GM12874 (cell line): ENCODE measurements at regions not wholly inside any gene's neighbourhood (a gene's known extent, or its start where the extent isn't known, plus 50 kb on each side); places are given as distances from the start of the nearest gene placed in this dataset.

Experiments used
- CTCF ChIP-seq: IDR thresholded peaks from 2 replicates; pipeline ENCODE4 v1.5.1; 2011; ENCODE audit warnings: low read depth, mild to moderate bottlenecking, control low read depth, low read length, moderate library complexity; ENCODE audit not compliant: insufficient read depth

DNA sequence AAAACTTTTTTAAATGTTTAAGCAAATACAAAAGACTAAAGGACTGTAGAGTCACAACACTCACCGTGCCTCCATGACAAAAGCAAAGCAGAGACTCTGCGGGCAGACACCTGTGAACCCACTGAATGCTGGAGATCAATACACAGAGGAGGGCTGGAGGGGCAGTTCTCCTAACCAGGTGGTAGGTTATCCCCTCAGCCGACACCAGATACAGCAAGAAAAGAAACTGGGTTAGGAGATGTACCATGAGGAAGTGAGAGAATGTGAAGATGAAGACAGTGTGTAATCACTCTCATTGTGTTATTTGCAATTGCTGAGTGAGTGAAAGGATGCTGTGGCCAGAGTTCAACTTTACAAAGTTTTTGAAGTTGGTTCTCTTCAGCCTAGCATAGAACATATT is 480.3 kb downstream of the BCL11B start:
- TF ChIP-seq CTCF = no peak

DNA sequence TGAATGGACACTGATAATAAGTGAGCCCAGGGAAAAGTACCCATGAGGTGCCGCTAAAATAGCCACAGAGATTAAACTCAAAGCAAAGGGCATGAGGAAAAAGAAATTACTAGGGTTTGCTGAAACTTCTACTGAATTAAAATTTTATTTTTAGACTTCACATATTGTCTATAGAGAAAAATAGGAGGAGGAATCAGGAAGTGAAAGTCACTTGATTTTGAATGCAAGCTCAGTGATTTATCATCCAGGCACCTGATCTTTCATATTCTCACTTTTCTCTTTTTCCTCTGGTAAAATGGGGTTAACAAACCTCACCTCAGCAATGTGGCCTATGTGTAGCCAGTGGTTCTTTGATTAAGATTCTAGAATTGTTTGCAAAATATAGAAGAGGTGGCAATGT is 479.8 kb downstream of the BCL11B start:
- TF ChIP-seq CTCF = no peak

DNA sequence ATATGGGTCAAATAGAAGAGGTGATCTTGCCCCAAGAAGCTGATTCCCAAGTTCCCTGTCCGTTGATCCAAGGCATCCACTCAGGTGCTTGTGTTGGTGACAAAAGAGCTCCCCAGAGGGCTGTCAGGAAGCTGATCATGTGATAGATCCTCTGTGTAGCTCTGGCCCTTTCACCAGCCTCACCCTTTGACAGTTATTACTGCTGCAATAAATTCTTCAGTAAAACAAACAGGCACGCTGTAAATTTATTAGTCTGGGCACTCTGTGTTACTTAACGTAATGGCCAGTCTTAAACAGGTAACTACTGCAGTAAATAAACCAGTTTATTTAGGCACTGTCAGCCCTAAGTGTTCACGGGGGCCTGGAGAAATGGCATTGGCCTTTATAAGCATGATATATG is 473.9 kb downstream of the BCL11B start:
- TF ChIP-seq CTCF = no peak

- TF ChIP-seq CTCF = no peak
Observed at GRCh38 chr14:98799891-98800290, 472.1 kb downstream of the BCL11B start.

DNA sequence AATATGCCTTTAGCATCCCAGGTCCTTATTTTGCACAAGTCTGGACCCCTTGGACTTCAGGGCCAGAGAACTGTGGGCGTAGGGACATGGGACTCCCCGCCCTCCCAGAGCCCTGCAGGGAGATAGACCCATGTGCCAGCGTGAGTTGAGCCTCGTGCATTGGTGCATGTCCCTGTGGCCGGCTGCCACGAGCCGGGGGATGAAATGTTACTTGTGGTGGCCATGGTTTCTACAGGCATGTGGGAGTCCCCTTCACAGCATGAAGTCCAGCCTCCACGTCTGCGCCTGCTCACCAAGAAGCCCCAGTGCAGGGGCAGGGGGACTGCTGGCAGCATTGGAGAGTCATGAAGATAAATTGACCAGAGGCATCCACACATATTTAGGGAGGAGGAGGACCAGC is 470.0 kb downstream of the BCL11B start:
- TF ChIP-seq CTCF = no peak

GRCh38 chr14:98803196-98803595 is 468.8 kb downstream of the BCL11B start:
- TF ChIP-seq CTCF = no peak

GRCh38 chr14:98808494-98809407 is 463.2 kb downstream of the BCL11B start:
- TF ChIP-seq CTCF = no peak
